ENCODE measurements at regions not wholly inside any gene's neighbourhood (a gene's known extent, or its start where the extent isn't known, plus 50 kb on each side); places are given as distances from the start of the nearest gene placed in this dataset.

DNA sequence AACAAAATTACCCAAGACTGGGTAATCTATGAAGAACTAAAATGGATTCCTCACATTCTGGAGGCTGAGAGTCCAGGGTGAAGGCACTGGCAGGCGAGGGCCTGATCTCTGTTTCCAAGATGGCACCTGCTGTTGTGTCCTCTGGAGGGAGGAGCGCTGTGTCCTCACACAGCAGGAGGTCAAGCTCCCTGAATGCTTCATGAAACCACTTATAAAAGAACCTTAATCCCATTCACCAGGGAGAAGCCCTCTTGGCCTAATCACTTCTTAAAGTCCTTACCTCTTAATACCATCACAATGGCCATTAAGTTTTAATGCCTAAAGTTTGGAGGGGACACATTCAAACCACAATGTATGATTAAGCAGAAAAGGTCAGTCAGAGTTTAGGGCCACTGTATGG, 172.4 kb downstream of the EMP1 start:
- no peak overlapping the region for H3K4me2 ChIP-seq (ENCODE audit: low read length)
- TF ChIP-seq EZH2 (IDR thresholded peaks at IDR 0.05; ENCODE audit: borderline replicate concordance, low read length): no peak
- TF ChIP-seq, protein P1, sequence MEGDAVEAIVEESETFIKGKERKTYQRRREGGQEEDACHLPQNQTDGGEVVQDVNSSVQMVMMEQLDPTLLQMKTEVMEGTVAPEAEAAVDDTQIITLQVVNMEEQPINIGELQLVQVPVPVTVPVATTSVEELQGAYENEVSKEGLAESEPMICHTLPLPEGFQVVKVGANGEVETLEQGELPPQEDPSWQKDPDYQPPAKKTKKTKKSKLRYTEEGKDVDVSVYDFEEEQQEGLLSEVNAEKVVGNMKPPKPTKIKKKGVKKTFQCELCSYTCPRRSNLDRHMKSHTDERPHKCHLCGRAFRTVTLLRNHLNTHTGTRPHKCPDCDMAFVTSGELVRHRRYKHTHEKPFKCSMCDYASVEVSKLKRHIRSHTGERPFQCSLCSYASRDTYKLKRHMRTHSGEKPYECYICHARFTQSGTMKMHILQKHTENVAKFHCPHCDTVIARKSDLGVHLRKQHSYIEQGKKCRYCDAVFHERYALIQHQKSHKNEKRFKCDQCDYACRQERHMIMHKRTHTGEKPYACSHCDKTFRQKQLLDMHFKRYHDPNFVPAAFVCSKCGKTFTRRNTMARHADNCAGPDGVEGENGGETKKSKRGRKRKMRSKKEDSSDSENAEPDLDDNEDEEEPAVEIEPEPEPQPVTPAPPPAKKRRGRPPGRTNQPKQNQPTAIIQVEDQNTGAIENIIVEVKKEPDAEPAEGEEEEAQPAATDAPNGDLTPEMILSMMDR (IDR thresholded peaks at IDR 0.05; ENCODE audit: low read length): no peak
- no peaks in the 10 kb centered on the region for H4K20me1 ChIP-seq (ENCODE audit: insufficient read depth, low read length)
- no peaks in the 10 kb centered on the region for H3F3A ChIP-seq (ENCODE audit: insufficient read depth, low read length)
- H3K9me2 ChIP-seq (ENCODE audit: low read depth, low read length): no peaks in the 10 kb centered on the region
- no peaks in the 10 kb centered on the region for H3K36me3 ChIP-seq (ENCODE audit: insufficient read depth, low read length)
- peaks cover 32% of the 10 kb centered on the region for H3K4me1 ChIP-seq (ENCODE audit: insufficient read depth, low read length, severe bottlenecking)
- H2AFZ ChIP-seq (ENCODE audit: low read length): no peak overlapping the region
- no peaks in the 10 kb centered on the region for H3K79me2 ChIP-seq (ENCODE audit: insufficient read depth, low read length)
- no peaks in the 10 kb centered on the region for H3K27me3 ChIP-seq (ENCODE audit: insufficient read depth, low read length)
- no peak overlapping the region for H3K9ac ChIP-seq (ENCODE audit: low read length)
- H3K27ac ChIP-seq (ENCODE audit: low read depth, low read length, poor library complexity, severe bottlenecking): peak overlapping the region; percentile 7
- H3K9me3 ChIP-seq (ENCODE audit: low read length): peaks cover 5% of the 10 kb centered on the region
- H3K4me3 ChIP-seq (ENCODE audit: low read depth, low read length, poor library complexity, severe bottlenecking): no peak overlapping the region

DNA sequence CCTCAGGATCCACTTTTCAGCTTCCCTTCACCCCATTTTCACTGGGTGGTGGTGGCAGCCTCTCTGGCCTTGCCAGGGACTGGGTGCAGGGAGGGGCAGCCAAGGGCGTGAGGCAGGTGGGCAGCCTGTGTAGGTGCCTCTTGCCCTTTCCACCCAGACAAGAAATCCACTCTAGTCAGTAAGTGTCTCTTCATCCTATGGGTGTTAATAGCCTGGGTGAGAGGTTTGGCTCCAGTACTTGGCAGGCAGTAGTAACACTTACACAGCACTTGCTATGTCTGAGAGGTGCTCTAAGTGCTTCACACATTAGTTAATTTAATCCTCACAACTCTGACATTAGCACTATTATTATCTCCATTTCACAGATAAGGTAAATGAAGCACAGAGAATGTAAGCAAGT, 171.9 kb downstream of the EMP1 start:
- Histone ChIP-seq H3K27ac (ENCODE audit: low read depth, low read length, poor library complexity, severe bottlenecking) (peak overlapping the region; percentile 7), H3F3A (ENCODE audit: insufficient read depth, low read length) (no peaks in the 10 kb centered on the region), H3K9me3 (ENCODE audit: low read length) (peaks cover 5% of the 10 kb centered on the region), H3K9ac (ENCODE audit: low read length) (no peak overlapping the region), H3K4me3 (ENCODE audit: low read depth, low read length, poor library complexity, severe bottlenecking) (no peak overlapping the region), H3K79me2 (ENCODE audit: insufficient read depth, low read length) (no peaks in the 10 kb centered on the region), H3K9me2 (ENCODE audit: low read depth, low read length) (no peaks in the 10 kb centered on the region), H3K4me2 (ENCODE audit: low read length) (no peak overlapping the region), H3K27me3 (ENCODE audit: insufficient read depth, low read length) (no peaks in the 10 kb centered on the region), H3K36me3 (ENCODE audit: insufficient read depth, low read length) (no peaks in the 10 kb centered on the region), H3K4me1 (ENCODE audit: insufficient read depth, low read length, severe bottlenecking) (peaks cover 26% of the 10 kb centered on the region), H2AFZ (ENCODE audit: low read length) (no peak overlapping the region), H4K20me1 (ENCODE audit: insufficient read depth, low read length) (no peaks in the 10 kb centered on the region)
- TF ChIP-seq EZH2 (IDR thresholded peaks at IDR 0.05; ENCODE audit: borderline replicate concordance, low read length): no peak
- TF ChIP-seq, protein P1 (IDR thresholded peaks at IDR 0.05; ENCODE audit: low read length): no peak

DNA sequence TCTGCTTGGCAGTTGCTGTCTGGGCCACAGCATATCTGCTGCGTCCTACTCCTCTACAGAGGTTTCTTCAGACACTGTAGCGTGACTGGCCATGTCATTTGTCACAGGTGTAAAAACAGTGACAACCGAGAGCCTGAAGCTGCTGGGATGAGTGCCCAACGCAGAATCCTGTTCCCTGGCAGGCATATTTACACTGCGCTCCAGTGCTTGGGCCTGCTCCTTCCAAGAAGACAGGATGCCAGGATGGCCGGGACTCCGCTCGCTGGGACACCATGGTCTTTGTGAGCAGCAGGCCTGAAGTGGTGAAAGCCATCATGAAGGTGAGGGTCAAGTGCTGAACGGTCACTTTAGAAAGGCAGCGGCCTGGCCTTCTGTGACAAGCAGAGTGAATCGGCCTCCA, 171.4 kb downstream of the EMP1 start:
- Histone ChIP-seq H4K20me1 (ENCODE audit: insufficient read depth, low read length) (no peaks in the 10 kb centered on the region), H3K36me3 (ENCODE audit: insufficient read depth, low read length) (no peaks in the 10 kb centered on the region), H2AFZ (ENCODE audit: low read length) (no peak overlapping the region), H3K79me2 (ENCODE audit: insufficient read depth, low read length) (no peaks in the 10 kb centered on the region), H3K9me2 (ENCODE audit: low read depth, low read length) (no peaks in the 10 kb centered on the region), H3K9me3 (ENCODE audit: low read length) (peaks cover 5% of the 10 kb centered on the region), H3K4me3 (ENCODE audit: low read depth, low read length, poor library complexity, severe bottlenecking) (no peak overlapping the region), H3F3A (ENCODE audit: insufficient read depth, low read length) (no peaks in the 10 kb centered on the region), H3K27ac (ENCODE audit: low read depth, low read length, poor library complexity, severe bottlenecking) (peak overlapping the region; percentile 7), H3K4me1 (ENCODE audit: insufficient read depth, low read length, severe bottlenecking) (peaks cover 22% of the 10 kb centered on the region), H3K9ac (ENCODE audit: low read length) (no peak overlapping the region), H3K4me2 (ENCODE audit: low read length) (no peak overlapping the region), H3K27me3 (ENCODE audit: insufficient read depth, low read length) (no peaks in the 10 kb centered on the region)
- TF ChIP-seq, protein P1 (IDR thresholded peaks at IDR 0.05; ENCODE audit: low read length): no peak
- no peak for TF ChIP-seq EZH2 (IDR thresholded peaks at IDR 0.05; ENCODE audit: borderline replicate concordance, low read length)

Data from OCI-LY1 (cell line).